OCI-LY1 (cell line): ENCODE measurements at regions not wholly inside any gene's neighbourhood (a gene's known extent, or its start where the extent isn't known, plus 50 kb on each side); places are given as distances from the start of the nearest gene placed in this dataset.

Experiments
- H2AFZ ChIP-seq: fragments of 200-600 bp; sonication (generic), shearing (Covaris generic); 2 replicates; pipeline ENCODE4 v1.6.0; 2014; ENCODE audit warnings: antibody characterized with exemption, mild to moderate bottlenecking, low read length
- H3F3A ChIP-seq: fragments of 200-600 bp; sonication (generic), shearing (Covaris generic); 2 replicates; pipeline ENCODE4 v1.6.0; 2014; ENCODE audit warnings: mild to moderate bottlenecking, antibody characterized with exemption, low read length, moderate library complexity; ENCODE audit not compliant: insufficient read depth
- H3K27ac ChIP-seq: fragments of 200-600 bp; sonication (generic); 2 replicates; pipeline ENCODE4 v1.5.1; 2014; ENCODE audit warnings: low read length, mixed run types, mild to moderate bottlenecking, low read depth; ENCODE audit not compliant: poor library complexity, severe bottlenecking
- H3K27me3 ChIP-seq: fragments of 200-600 bp; sonication (generic); 2 replicates; pipeline ENCODE4 v1.6.0; 2014; ENCODE audit warnings: antibody characterized with exemption, mild to moderate bottlenecking, low read length, moderate library complexity; ENCODE audit not compliant: insufficient read depth
- H3K36me3 ChIP-seq: fragments of 200-600 bp; sonication (generic); 2 replicates; pipeline ENCODE4 v1.6.1; 2014; ENCODE audit warnings: mild to moderate bottlenecking, antibody characterized with exemption, low read length, moderate library complexity, mixed read lengths; ENCODE audit not compliant: insufficient read depth
- H3K4me1 ChIP-seq: fragments of 200-600 bp; sonication (generic); 2 replicates; pipeline ENCODE4 v1.5.1; 2014; ENCODE audit warnings: mild to moderate bottlenecking, low read length, moderate library complexity; ENCODE audit not compliant: insufficient read depth, severe bottlenecking
- H3K4me2 ChIP-seq: fragments of 200-600 bp; sonication (generic), shearing (Covaris generic); 2 replicates; pipeline ENCODE4 v1.6.1; 2014; ENCODE audit warnings: low read length
- H3K4me3 ChIP-seq: fragments of 200-600 bp; sonication (generic); 2 replicates; pipeline ENCODE4 v1.5.1; 2014; ENCODE audit warnings: low read length, low read depth, mild to moderate bottlenecking, mixed read lengths; ENCODE audit not compliant: poor library complexity, severe bottlenecking
- H3K79me2 ChIP-seq: fragments of 200-600 bp; shearing (Covaris generic); 2 replicates; pipeline ENCODE4 v1.6.1; 2016; ENCODE audit warnings: mixed run types, low read length, mixed read lengths; ENCODE audit not compliant: insufficient read depth
- H3K9ac ChIP-seq: fragments of 200-600 bp; sonication (generic), shearing (Covaris generic); 2 replicates; pipeline ENCODE4 v1.6.1; 2014; ENCODE audit warnings: mild to moderate bottlenecking, low read length, mixed read lengths
- H3K9me2 ChIP-seq: fragments of 200-600 bp; sonication (generic), shearing (Covaris generic); 2 replicates; pipeline ENCODE4 v1.6.1; 2014; ENCODE audit warnings: low read depth, mild to moderate bottlenecking, low read length, mixed read lengths
- H3K9me3 ChIP-seq: fragments of 200-600 bp; shearing (Covaris generic); 2 replicates; pipeline ENCODE4 v1.6.1; 2014; ENCODE audit warnings: low read length, mixed read lengths
- H4K20me1 ChIP-seq: fragments of 200-600 bp; sonication (generic), shearing (Covaris generic); 2 replicates; pipeline ENCODE4 v1.6.0; 2016; ENCODE audit warnings: mild to moderate bottlenecking, low read length; ENCODE audit not compliant: insufficient read depth
- CTCF ChIP-seq: fragments of 200-600 bp; sonication (generic), shearing (Covaris generic); IDR thresholded peaks from 2 replicates; pipeline ENCODE4 v1.5.1; 2017; ENCODE audit warnings: mild to moderate bottlenecking, antibody characterized with exemption, low read length, moderate library complexity, mixed read lengths
- EZH2 ChIP-seq: fragments of 200-600 bp; sonication (generic), shearing (Covaris generic); IDR thresholded peaks from 2 replicates; pipeline ENCODE4 v1.8.0; 2017; ENCODE audit warnings: borderline replicate concordance, mixed run types, mild to moderate bottlenecking, antibody characterized with exemption, low read length, moderate library complexity, mixed read lengths

- no peaks in the 10 kb centered on the region for H3K4me1 ChIP-seq
- TF ChIP-seq EZH2 = no peak
- no peak for TF ChIP-seq CTCF
- no peaks in the 10 kb centered on the region for H3K9me2 ChIP-seq
- no peak overlapping the region for H3K27ac ChIP-seq
- no peak overlapping the region for H2AFZ ChIP-seq
- no peaks in the 10 kb centered on the region for H3K36me3 ChIP-seq
- no peak overlapping the region for H3K9ac ChIP-seq
- H3F3A ChIP-seq = no peaks in the 10 kb centered on the region
- H3K79me2 ChIP-seq = no peaks in the 10 kb centered on the region
- no peaks in the 10 kb centered on the region for H4K20me1 ChIP-seq
- H3K27me3 ChIP-seq = no peaks in the 10 kb centered on the region
- H3K4me3 ChIP-seq = no peak overlapping the region
- no peak overlapping the region for H3K4me2 ChIP-seq
- H3K9me3 ChIP-seq = no peaks in the 10 kb centered on the region
Observed at GRCh38 chr16:51211148-51211547, 60.1 kb upstream of the SALL1 start.

GRCh38 chr16:51210087-51210486 lies 59.0 kb upstream of the SALL1 start:
- TF ChIP-seq CTCF = no peak
- no peak for TF ChIP-seq EZH2
- no peaks in the 10 kb centered on the region for H3K9me3 ChIP-seq
- H3K36me3 ChIP-seq = no peaks in the 10 kb centered on the region
- H3K9me2 ChIP-seq = no peaks in the 10 kb centered on the region
- no peak overlapping the region for H2AFZ ChIP-seq
- no peaks in the 10 kb centered on the region for H4K20me1 ChIP-seq
- no peak overlapping the region for H3K4me2 ChIP-seq
- no peak overlapping the region for H3K27ac ChIP-seq
- no peaks in the 10 kb centered on the region for H3K79me2 ChIP-seq
- H3F3A ChIP-seq = no peaks in the 10 kb centered on the region
- H3K27me3 ChIP-seq = no peaks in the 10 kb centered on the region
- no peak overlapping the region for H3K4me3 ChIP-seq
- H3K4me1 ChIP-seq = no peaks in the 10 kb centered on the region
- no peak overlapping the region for H3K9ac ChIP-seq

- no peaks in the 10 kb centered on the region for H4K20me1 ChIP-seq
- H3K4me3 ChIP-seq = no peak overlapping the region
- no peak overlapping the region for H3K9ac ChIP-seq
Observed at GRCh38 chr16:51201604-51202003, 50.5 kb upstream of the SALL1 start.

More at GRCh38 chr16:51201604-51202003, 50.5 kb upstream of the SALL1 start:
- Histone ChIP-seq H3K79me2 (no peaks in the 10 kb centered on the region), H2AFZ (no peak overlapping the region), H3K27me3 (no peaks in the 10 kb centered on the region), H3K9me3 (peaks cover 4% of the 10 kb centered on the region; the same call in 1 of the 2 replicates), H3K36me3 (no peaks in the 10 kb centered on the region), H3K27ac (no peak overlapping the region), H3K4me2 (no peak overlapping the region), H3F3A (no peaks in the 10 kb centered on the region), H3K4me1 (no peaks in the 10 kb centered on the region), H3K9me2 (no peaks in the 10 kb centered on the region)
- TF ChIP-seq CTCF (no peak), EZH2 (no peak)
